ENCODE measurements at regions not wholly inside any gene's neighbourhood (a gene's known extent, or its start where the extent isn't known, plus 50 kb on each side); places are given as distances from the start of the nearest gene placed in this dataset.

DNA sequence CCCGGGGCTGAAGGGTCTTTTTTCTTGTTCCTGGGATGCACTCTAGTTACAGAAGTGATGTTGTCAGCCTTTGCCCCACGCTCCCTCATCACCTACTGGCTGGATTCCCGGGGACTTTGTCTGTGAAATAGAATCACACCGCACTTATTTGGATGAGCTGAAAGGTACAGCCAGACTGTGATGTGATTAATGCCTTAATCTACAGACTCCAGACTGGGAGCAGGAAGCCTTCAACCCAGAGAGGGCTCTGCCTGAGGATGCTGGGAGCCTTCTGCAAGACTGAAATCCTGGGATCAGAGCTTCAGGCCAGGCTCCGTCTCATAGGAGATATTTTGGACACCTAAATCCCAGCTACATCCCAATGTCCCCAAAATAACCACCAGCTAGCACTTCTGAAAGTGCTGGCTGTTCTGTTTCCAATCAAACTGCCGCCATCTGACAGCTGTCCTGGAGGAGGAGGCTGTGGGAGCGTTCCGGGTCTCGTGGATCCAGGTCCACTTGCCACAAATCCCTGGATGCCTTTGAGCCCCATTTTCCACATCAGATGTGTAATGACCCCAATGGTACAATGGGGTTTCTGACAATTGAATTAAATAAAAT is 688.5 kb downstream of the TBC1D22A start:
- 81 to 82% methylated on average over 9 of the region's 9 CpGs for WGBS, 2 donors
- H3K27ac ChIP-seq, result no peak overlapping the region
- no peak for DNase-seq

GRCh38 chr22:47449508-47450270 is 687.2 kb downstream of the TBC1D22A start:
- Histone ChIP-seq H3K27ac (no peak overlapping the region), H3K36me3 (no peaks in the 10 kb centered on the region), H3K4me1 (peaks cover 0 to 13% (median 6%) of the 10 kb centered on the region in 4 donors), H3K9me3 (peaks cover 0 to 8% (median 3%) of the 10 kb centered on the region in 4 donors), H3K4me3 (no peak overlapping the region), H3K27me3 (peaks cover 0 to 2% (median 0%) of the 10 kb centered on the region in 3 donors)
- TF ChIP-seq POLR2A (IDR thresholded peaks at IDR 0.05), result no peak
- TF ChIP-seq EP300 (IDR thresholded peaks at IDR 0.05), result no peak
- TF ChIP-seq POLR2AphosphoS5 (IDR thresholded peaks at IDR 0.05), result no peak
- TF ChIP-seq, protein P1, sequence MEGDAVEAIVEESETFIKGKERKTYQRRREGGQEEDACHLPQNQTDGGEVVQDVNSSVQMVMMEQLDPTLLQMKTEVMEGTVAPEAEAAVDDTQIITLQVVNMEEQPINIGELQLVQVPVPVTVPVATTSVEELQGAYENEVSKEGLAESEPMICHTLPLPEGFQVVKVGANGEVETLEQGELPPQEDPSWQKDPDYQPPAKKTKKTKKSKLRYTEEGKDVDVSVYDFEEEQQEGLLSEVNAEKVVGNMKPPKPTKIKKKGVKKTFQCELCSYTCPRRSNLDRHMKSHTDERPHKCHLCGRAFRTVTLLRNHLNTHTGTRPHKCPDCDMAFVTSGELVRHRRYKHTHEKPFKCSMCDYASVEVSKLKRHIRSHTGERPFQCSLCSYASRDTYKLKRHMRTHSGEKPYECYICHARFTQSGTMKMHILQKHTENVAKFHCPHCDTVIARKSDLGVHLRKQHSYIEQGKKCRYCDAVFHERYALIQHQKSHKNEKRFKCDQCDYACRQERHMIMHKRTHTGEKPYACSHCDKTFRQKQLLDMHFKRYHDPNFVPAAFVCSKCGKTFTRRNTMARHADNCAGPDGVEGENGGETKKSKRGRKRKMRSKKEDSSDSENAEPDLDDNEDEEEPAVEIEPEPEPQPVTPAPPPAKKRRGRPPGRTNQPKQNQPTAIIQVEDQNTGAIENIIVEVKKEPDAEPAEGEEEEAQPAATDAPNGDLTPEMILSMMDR (IDR thresholded peaks at IDR 0.05), result no peak
- intact Hi-C loops (cut with DNase I), result no loop called here
- no peak for DNase-seq
- WGBS, 2 donors, result 69 to 83% methylated on average over 12 of the region's 12 CpGs

More for the DNA sequence above, 688.5 kb downstream of the TBC1D22A start:
- no peak overlapping the region for H3K4me3 ChIP-seq
- H3K27me3 ChIP-seq, result peaks cover 0 to 2% (median 0%) of the 10 kb centered on the region in 3 donors
- no peaks in the 10 kb centered on the region for H3K36me3 ChIP-seq
- intact Hi-C loops (cut with DNase I), result no loop called here
- TF ChIP-seq POLR2A (IDR thresholded peaks at IDR 0.05) (no peak), EP300 (IDR thresholded peaks at IDR 0.05) (no peak), POLR2AphosphoS5 (IDR thresholded peaks at IDR 0.05) (no peak)
- TF ChIP-seq, protein P1 (IDR thresholded peaks at IDR 0.05), result no peak
- H3K4me1 ChIP-seq, result peaks cover 0 to 13% (median 6%) of the 10 kb centered on the region in 4 donors
- peaks cover 0 to 9% (median 3%) of the 10 kb centered on the region in 4 donors for H3K9me3 ChIP-seq

GRCh38 chr22:47448231-47449223 is 686.1 kb downstream of the TBC1D22A start:
- TF ChIP-seq POLR2A (IDR thresholded peaks at IDR 0.05) (no peak), POLR2AphosphoS5 (IDR thresholded peaks at IDR 0.05) (no peak), EP300 (IDR thresholded peaks at IDR 0.05) (no peak)
- TF ChIP-seq, protein P1 (IDR thresholded peaks at IDR 0.05), result no peak
- Histone ChIP-seq H3K4me1 (peaks cover 0 to 13% (median 6%) of the 10 kb centered on the region in 4 donors), H3K9me3 (peaks cover 0 to 2% (median under 1%) of the 10 kb centered on the region in 4 donors), H3K4me3 (no peak overlapping the region), H3K27ac (no peak overlapping the region), H3K27me3 (peaks cover 0 to 2% (median 0%) of the 10 kb centered on the region in 3 donors), H3K36me3 (no peaks in the 10 kb centered on the region)
- DNase-seq, result no peak
- WGBS, 2 donors, result 78 to 84% methylated on average over 19 of the region's 19 CpGs
- intact Hi-C loops (cut with DNase I), result no loop called here
